Esophagus squamous epithelium (tissue), 5 donors: ENCODE measurements at regions not wholly inside any gene's neighbourhood (a gene's known extent, or its start where the extent isn't known, plus 50 kb on each side); places are given as distances from the start of the nearest gene placed in this dataset.

Experiments
- DNase-seq: peaks from one replicate; lab custom pipeline; 2025; lab: John Stamatoyannopoulos, UW
- H3K27ac ChIP-seq, 4 donors: fragments of 200-600 bp; sonication (generic); one replicate each; pipeline ENCODE4 v1.5.1; 2016 to 2019; ENCODE audit warnings: mild to moderate bottlenecking in 1 of 4
- H3K27me3 ChIP-seq, 4 donors: fragments of 200-600 bp; sonication (generic); 1 replicate in 3 of 4; 2 replicates in 1 of 4; pipeline versions ENCODE4 v1.5.1 to v1.6.0; 2017 to 2021; ENCODE audit warnings: antibody characterized with exemption in 1 of 4
- H3K36me3 ChIP-seq, 3 donors: fragments of 200-600 bp; sonication (generic); one replicate each; pipeline ENCODE4 v1.5.1; 2016 to 2019
- H3K4me1 ChIP-seq, 3 donors: fragments of 200-600 bp; sonication (generic); one replicate each; pipeline ENCODE4 v1.5.1; 2017 to 2019
- H3K4me3 ChIP-seq, 4 donors: fragments of 200-600 bp; sonication (generic); 1 replicate in 3 of 4; 2 replicates in 1 of 4; pipeline ENCODE4 v1.5.1; 2016 to 2019; ENCODE audit warnings: mild to moderate bottlenecking in 2 of 4, moderate library complexity in 1 of 4
- H3K9me3 ChIP-seq, 3 donors: fragments of 200-600 bp; sonication (generic); one replicate each; pipeline ENCODE4 v1.5.1; 2016 to 2019
- CTCF ChIP-seq, 6 experiments: fragments of 450-650 bp in 4 of 6; fragments of 200-600 bp in 2 of 6; sonication (generic) in 2 of 6; IDR thresholded peaks; one replicate each; pipeline ENCODE4 v1.5.1; 2016 to 2019; ENCODE audit warnings: antibody characterized with exemption in 6 of 6, mild to moderate bottlenecking in 4 of 6, moderate library complexity in 4 of 6
- POLR2A ChIP-seq, 4 donors: fragments of 450-650 bp; IDR thresholded peaks; one replicate each; pipeline ENCODE4 v1.6.1; 2017; ENCODE audit warnings: antibody characterized with exemption in 4 of 4, mild to moderate bottlenecking in 4 of 4, moderate library complexity in 3 of 4
- WGBS, 2 donors: methylation state at CpG; one replicate each; pipeline ENCODE4 v1.1.5; 2018; 5-methylcytosine and 5-hydroxymethylcytosine counted together
- intact Hi-C: fragments of 100-400 bp; cut with DNase I; formaldehyde crosslinking; loops from one replicate; pipeline ENCODE4 v1.15.0; 2022
- donor health status: DM: yes; HTN: yes; CAD: no.

- Histone ChIP-seq H3K36me3 (no peaks in the 10 kb centered on the region), H3K27ac (no peak overlapping the region), H3K9me3 (no peaks in the 10 kb centered on the region), H3K27me3 (no peaks in the 10 kb centered on the region), H3K4me3 (no peak overlapping the region), H3K4me1 (peaks cover 0 to 9% (median 0%) of the 10 kb centered on the region in 3 donors)
- WGBS, 2 donors, result 91 to 97% methylated on average over 9 of the region's 9 CpGs
- no peak for DNase-seq
- intact Hi-C loops, result no loop called here
- no peak for TF ChIP-seq CTCF (IDR thresholded peaks at IDR 0.05)
- no peak for TF ChIP-seq POLR2A (IDR thresholded peaks at IDR 0.05)
Observed at GRCh38 chr21:15164273-15164672, 99.5 kb upstream of the NRIP1 start.

GRCh38 chr21:15164678-15165303 is 100.0 kb upstream of the NRIP1 start:
- TF ChIP-seq POLR2A (IDR thresholded peaks at IDR 0.05), result no peak
- TF ChIP-seq CTCF (IDR thresholded peaks at IDR 0.05), result no peak
- no peak overlapping the region for H3K27ac ChIP-seq
- 30 to 51% methylated on average over 2 of the region's 2 CpGs for WGBS, 2 donors
- no peaks in the 10 kb centered on the region for H3K36me3 ChIP-seq
- intact Hi-C loops, result no loop called here
- no peaks in the 10 kb centered on the region for H3K9me3 ChIP-seq
- no peak for DNase-seq
- H3K4me1 ChIP-seq, result peaks cover 0 to 9% (median 0%) of the 10 kb centered on the region in 3 donors
- no peak overlapping the region for H3K4me3 ChIP-seq
- no peaks in the 10 kb centered on the region for H3K27me3 ChIP-seq

GRCh38 chr21:15170614-15171013 is 105.8 kb upstream of the NRIP1 start:
- no peak for TF ChIP-seq POLR2A (IDR thresholded peaks at IDR 0.05)
- TF ChIP-seq CTCF (IDR thresholded peaks at IDR 0.05), result no peak
- no peak overlapping the region for H3K27ac ChIP-seq
- no peaks in the 10 kb centered on the region for H3K36me3 ChIP-seq
- intact Hi-C loops, result no loop called here
- H3K4me1 ChIP-seq, result no peaks in the 10 kb centered on the region
- no peaks in the 10 kb centered on the region for H3K9me3 ChIP-seq
- WGBS, 2 donors, result 67 to 69% methylated on average over 2 of the region's 2 CpGs
- DNase-seq, result no peak
- no peaks in the 10 kb centered on the region for H3K27me3 ChIP-seq
- no peak overlapping the region for H3K4me3 ChIP-seq

- intact Hi-C loops, result no loop called here
Observed at GRCh38 chr21:15171546-15171945, 106.7 kb upstream of the NRIP1 start.

GRCh38 chr21:15172963-15173362 is 108.2 kb upstream of the NRIP1 start:
- no peak overlapping the region for H3K4me3 ChIP-seq
- H3K27me3 ChIP-seq, result no peaks in the 10 kb centered on the region
- DNase-seq, result no peak
- no peaks in the 10 kb centered on the region for H3K4me1 ChIP-seq
- 69 to 70% methylated on average over 3 of the region's 3 CpGs for WGBS, 2 donors
- no peak overlapping the region for H3K27ac ChIP-seq
- TF ChIP-seq POLR2A (IDR thresholded peaks at IDR 0.05) (no peak), CTCF (IDR thresholded peaks at IDR 0.05) (no peak)
- no peaks in the 10 kb centered on the region for H3K36me3 ChIP-seq
- H3K9me3 ChIP-seq, result no peaks in the 10 kb centered on the region
- intact Hi-C loops, result no loop called here

More at GRCh38 chr21:15171546-15171945, 106.7 kb upstream of the NRIP1 start:
- Histone ChIP-seq H3K27me3 (no peaks in the 10 kb centered on the region), H3K4me3 (no peak overlapping the region), H3K36me3 (no peaks in the 10 kb centered on the region), H3K9me3 (no peaks in the 10 kb centered on the region), H3K27ac (no peak overlapping the region), H3K4me1 (no peaks in the 10 kb centered on the region)
- DNase-seq, result no peak
- TF ChIP-seq CTCF (IDR thresholded peaks at IDR 0.05) (no peak), POLR2A (IDR thresholded peaks at IDR 0.05) (no peak)
- WGBS, 2 donors, result 71 to 74% methylated on average over 4 of the region's 4 CpGs
